Lower leg skin (tissue), 3 donors: ENCODE measurements at regions not wholly inside any gene's neighbourhood (a gene's known extent, or its start where the extent isn't known, plus 50 kb on each side); places are given as distances from the start of the nearest gene placed in this dataset.

ENCODE experiments used
- CTCF ChIP-seq, 3 donors: fragments of 450-650 bp; IDR thresholded peaks; one replicate each; pipeline ENCODE4 v1.5.1; 2016; ENCODE audit warnings: antibody characterized with exemption in 3 of 3, mild to moderate bottlenecking in 3 of 3, moderate library complexity in 2 of 3
- POLR2A ChIP-seq, 2 donors: fragments of 450-650 bp; IDR thresholded peaks; one replicate each; pipeline ENCODE4 v1.6.1; 2016 to 2017; ENCODE audit warnings: antibody characterized with exemption in 2 of 2, mild to moderate bottlenecking in 1 of 2, moderate library complexity in 1 of 2

- TF ChIP-seq CTCF (IDR thresholded peaks at IDR 0.05) (no peak), POLR2A (IDR thresholded peaks at IDR 0.05) (no peak)
Measured at GRCh38 chr1:199463521-199464127, 563.9 kb upstream of the NR5A2 start.
